ENCODE measurements at regions not wholly inside any gene's neighbourhood (a gene's known extent, or its start where the extent isn't known, plus 50 kb on each side); places are given as distances from the start of the nearest gene placed in this dataset.

DNA sequence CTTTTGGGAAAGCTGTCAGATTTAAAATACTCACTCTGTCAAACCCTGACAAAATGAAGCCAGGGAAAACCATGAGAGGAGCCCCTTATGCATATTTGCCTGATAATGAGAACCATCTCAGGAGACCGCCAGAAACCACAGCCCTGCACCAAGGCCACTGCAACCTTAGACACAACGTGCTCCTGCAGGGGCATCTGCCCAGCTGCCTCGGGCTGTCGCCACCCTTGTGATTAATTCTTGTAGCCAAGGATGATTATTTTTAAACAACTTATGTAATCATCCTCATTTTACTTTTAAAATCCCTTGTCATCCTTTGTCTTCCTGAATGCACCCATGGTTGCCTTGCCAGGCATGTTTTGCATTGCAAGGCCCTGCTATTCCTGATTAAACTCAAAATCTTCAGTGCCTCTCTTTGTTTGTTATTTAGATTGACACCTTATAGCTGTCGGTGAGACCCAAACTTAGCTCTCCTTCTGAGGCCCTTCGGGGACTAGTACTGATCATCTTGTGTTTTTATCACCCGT, 766.4 kb upstream of the TMEM132C start:
- Histone ChIP-seq H3K4me2 (ENCODE audit: insufficient read depth in 1 of 2, low read depth in 2 of 2, low read length in 2 of 2) (no peak overlapping the region), H3K56ac (replicated peaks; ENCODE audit: insufficient read length, low read depth, low read length) (no peak overlapping the region), H2BK20ac (ENCODE audit: low read length) (no peak overlapping the region), H3K9me3 (ENCODE audit: insufficient read depth in 2 of 2, low read depth in 1 of 2, low read length in 1 of 2) (no peaks in the 10 kb centered on the region), H3K4me3 (ENCODE audit: extremely low read depth in 1 of 4, insufficient read depth in 2 of 4, low read depth in 3 of 4, low read length in 4 of 4) (no peak overlapping the region), H2BK12ac (ENCODE audit: low read depth, low read length) (no peak overlapping the region), H3K27ac (ENCODE audit: low read depth, low read length) (no peak overlapping the region), H3K79me1 (ENCODE audit: low read depth, low read length) (no peaks in the 10 kb centered on the region), H3K14ac (ENCODE audit: insufficient read length) (no peak overlapping the region), H4K91ac (replicated peaks; ENCODE audit: insufficient read length, low read length) (no peak overlapping the region), H2AK5ac (ENCODE audit: low read depth, low read length) (no peak overlapping the region), H2BK15ac (ENCODE audit: low read length) (no peak overlapping the region), H4K20me1 (replicated peaks in 1 of 2; ENCODE audit: control insufficient read depth in 1 of 2, insufficient read depth in 2 of 2, low read length in 2 of 2) (no peaks in the 10 kb centered on the region), H4K8ac (ENCODE audit: extremely low read depth, insufficient read depth, low read length) (no peak overlapping the region), H3K36me3 (ENCODE audit: control insufficient read depth in 2 of 4, insufficient read depth in 4 of 4, low read length in 3 of 4) (no peaks in the 10 kb centered on the region), H3K27me3 (replicated peaks in 1 of 4; ENCODE audit: control insufficient read depth in 3 of 4, extremely low read depth in 1 of 4, insufficient read depth in 3 of 4, low read length in 3 of 4) (no peaks in the 10 kb centered on the region), H3K79me2 (ENCODE audit: control insufficient read depth in 1 of 2, insufficient read depth in 2 of 2, low read length in 2 of 2) (no peaks in the 10 kb centered on the region), H3K23me2 (ENCODE audit: low read depth, low read length) (no peaks in the 10 kb centered on the region), H3K18ac (ENCODE audit: extremely low read depth, low read length) (no peak overlapping the region), H3K4me1 (replicated peaks in 1 of 4; ENCODE audit: control insufficient read depth in 3 of 4, insufficient read depth in 4 of 4, low read length in 3 of 4) (peaks cover 0 to 13% (median 5%) of the 10 kb centered on the region in 4 experiments; a peak in 4 of 7 replicates), H2BK5ac (ENCODE audit: low read depth, low read length) (no peak overlapping the region), H3K4ac (replicated peaks; ENCODE audit: insufficient read length, low read depth, low read length) (no peak overlapping the region), H2BK120ac (replicated peaks; ENCODE audit: low read depth, low read length) (no peak overlapping the region), H3K9ac (replicated peaks in 1 of 4; ENCODE audit: extremely low read depth in 1 of 4, low read depth in 3 of 4, low read length in 3 of 4) (no peak overlapping the region), H4K5ac (ENCODE audit: insufficient read length, low read depth, low read length) (no peak overlapping the region), H3K23ac (ENCODE audit: insufficient read length) (no peak overlapping the region), H2AFZ (ENCODE audit: low read length) (no peak overlapping the region)
- DNase-seq (ENCODE audit: low read depth in 1 of 2, low spot score in 2 of 2) (no peak), FAIRE-seq (no peak)
- TF ChIP-seq RXRA (IDR thresholded peaks at IDR 0.05; ENCODE audit: insufficient read depth, low read depth, low read length) (no peak), HDAC6 (IDR thresholded peaks at IDR 0.05; ENCODE audit: low read depth, low read length) (no peak)
- WGBS, 2 experiments (ENCODE audit: extremely low coverage in 1 of 2, insufficient coverage in 1 of 2, insufficient read length in 1 of 2, insufficient replicate concordance in 2 of 2, low coverage in 1 of 2, low lambda C conversion rate in 2 of 2, missing lambda C conversion rate in 1 of 2): 75% methylated on average over 7 of the region's 7 CpGs; no CpG with 5 or more reads in 1 of the 2 experiments
- CTCF ChIA-PET (ENCODE audit: partially characterized antibody): interaction anchor here (0.9 to 2.4 kb wide), 4 partner anchors 15 to 59 kb away, joined by 3 to 6 read pairs (median 4); no protein-coding TSS in a partner anchor
- POLR2A ChIA-PET (ENCODE audit: partially characterized antibody): no interaction called here
